HS-5 (cell line): ENCODE measurements at regions not wholly inside any gene's neighbourhood (a gene's known extent, or its start where the extent isn't known, plus 50 kb on each side); places are given as distances from the start of the nearest gene placed in this dataset.

Source experiments
- DNase-seq: peaks from one replicate; pipeline ENCODE4 v3.0.0-alpha.2; 2012; ENCODE audit warnings: low read depth

- DNase-seq: no peak
Observed at GRCh38 chrX:106510713-106511403, 100.9 kb upstream of the RADX start.
